ENCODE measurements at regions not wholly inside any gene's neighbourhood (a gene's known extent, or its start where the extent isn't known, plus 50 kb on each side); places are given as distances from the start of the nearest gene placed in this dataset.

DNA sequence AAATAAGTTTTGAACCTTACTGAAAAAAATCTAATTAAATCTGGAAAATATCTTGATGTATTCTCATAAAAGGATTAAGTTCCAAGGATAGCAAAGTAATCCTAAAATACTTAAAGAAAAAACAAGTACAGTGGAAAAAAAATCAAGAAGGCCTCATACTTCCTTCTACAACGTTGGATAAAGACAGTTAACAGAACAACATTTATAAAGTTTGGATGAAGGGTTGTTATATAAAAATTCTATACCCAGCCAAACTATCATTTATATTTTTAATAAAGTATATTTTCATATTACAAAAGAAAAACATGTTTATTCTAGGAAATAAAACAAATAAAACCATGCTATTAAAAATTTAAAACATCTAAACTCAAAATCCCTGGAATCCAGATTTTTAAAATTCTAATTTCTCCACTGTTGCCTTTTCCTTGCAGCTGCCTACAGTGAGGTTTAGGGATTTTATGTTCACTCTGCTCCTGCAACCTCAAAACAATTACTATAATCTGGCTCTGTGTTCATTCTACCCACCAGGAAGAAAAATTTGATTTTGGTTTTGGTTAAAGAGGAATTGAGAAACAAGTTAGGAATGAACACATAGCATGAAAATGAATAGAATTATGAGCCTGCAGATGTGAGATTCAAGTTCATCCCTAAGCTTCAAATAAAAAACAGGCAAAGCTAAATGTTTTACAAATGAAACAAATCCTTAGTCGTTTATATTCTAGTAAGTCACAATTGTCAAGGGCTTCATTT is 142.8 kb downstream of the LPIN1 start:
- no peak for TF ChIP-seq GATA2 (IDR thresholded peaks at IDR 0.05; ENCODE audit: low read depth, low read length)
- TF ChIP-seq GATA3 (IDR thresholded peaks at IDR 0.05; ENCODE audit: low read depth, low read length) = no peak

All from SH-SY5Y (cell line).